Colonic mucosa (tissue), 4 donors: ENCODE measurements at regions not wholly inside any gene's neighbourhood (a gene's known extent, or its start where the extent isn't known, plus 50 kb on each side); places are given as distances from the start of the nearest gene placed in this dataset.

Experiments
- DNase-seq: peaks from one replicate; pipeline ENCODE4 v3.0.0-alpha.2; 2020
- H3K27ac ChIP-seq: fragments of 200-600 bp; one replicate; pipeline ENCODE4 v1.8.0; 2021
- H3K27me3 ChIP-seq: fragments of 200-600 bp; one replicate; pipeline ENCODE4 v1.8.0; 2021
- H3K36me3 ChIP-seq: fragments of 200-600 bp; one replicate; pipeline ENCODE4 v1.8.0; 2021
- H3K4me1 ChIP-seq: fragments of 200-600 bp; one replicate; pipeline ENCODE4 v1.8.0; 2021; ENCODE audit warnings: mild to moderate bottlenecking
- H3K4me3 ChIP-seq: fragments of 200-600 bp; one replicate; pipeline ENCODE4 v1.8.0; 2021
- H3K9ac ChIP-seq, 2 donors: one replicate each; pipeline ENCODE4 v1.7.0; 2013; ENCODE audit warnings: control low read depth in 2 of 2, low read depth in 2 of 2, low read length in 2 of 2
- H3K9me3 ChIP-seq: fragments of 200-600 bp; one replicate; pipeline ENCODE4 v1.8.0; 2021
- intact Hi-C: fragments of 100-400 bp; cut with DNase I; formaldehyde crosslinking; loops from one replicate; pipeline ENCODE4 v1.14.1; 2022
- TF ChIP-seq, protein P1 (sequence below): fragments of 200-600 bp; IDR thresholded peaks from one replicate; pipeline ENCODE4 v1.8.0; 2022; ENCODE audit warnings: antibody characterized with exemption, mild to moderate bottlenecking
- donor health status: healthy.
- donor health status: DM: no; HTN: no; CAD: no.
- donor health status: DM: no; HTN: no; CAD: no.

DNA sequence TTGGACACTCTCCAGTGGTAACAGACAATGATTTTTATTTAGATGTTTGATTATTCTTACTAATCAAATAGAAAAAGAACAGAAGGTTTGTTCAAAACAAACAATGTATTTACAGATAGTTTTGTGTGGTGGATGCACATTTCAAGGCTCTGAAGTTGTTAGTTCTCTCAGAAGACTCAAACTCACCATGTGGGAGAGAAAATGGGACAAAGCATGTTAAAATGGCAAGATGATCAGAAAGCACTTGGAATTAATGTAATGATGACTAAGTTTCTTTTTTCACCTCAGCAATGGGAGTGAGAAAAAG, 450.5 kb upstream of the KCNMB2 start:
- intact Hi-C loops = no loop called here
- Histone ChIP-seq H3K9ac (no peak overlapping the region), H3K36me3 (no peaks in the 10 kb centered on the region), H3K4me1 (peaks cover 15% of the 10 kb centered on the region), H3K27ac (peak overlapping the region; percentile 41), H3K9me3 (no peaks in the 10 kb centered on the region), H3K4me3 (no peak overlapping the region), H3K27me3 (no peaks in the 10 kb centered on the region)
- no peak for DNase-seq
- TF ChIP-seq, protein P1, sequence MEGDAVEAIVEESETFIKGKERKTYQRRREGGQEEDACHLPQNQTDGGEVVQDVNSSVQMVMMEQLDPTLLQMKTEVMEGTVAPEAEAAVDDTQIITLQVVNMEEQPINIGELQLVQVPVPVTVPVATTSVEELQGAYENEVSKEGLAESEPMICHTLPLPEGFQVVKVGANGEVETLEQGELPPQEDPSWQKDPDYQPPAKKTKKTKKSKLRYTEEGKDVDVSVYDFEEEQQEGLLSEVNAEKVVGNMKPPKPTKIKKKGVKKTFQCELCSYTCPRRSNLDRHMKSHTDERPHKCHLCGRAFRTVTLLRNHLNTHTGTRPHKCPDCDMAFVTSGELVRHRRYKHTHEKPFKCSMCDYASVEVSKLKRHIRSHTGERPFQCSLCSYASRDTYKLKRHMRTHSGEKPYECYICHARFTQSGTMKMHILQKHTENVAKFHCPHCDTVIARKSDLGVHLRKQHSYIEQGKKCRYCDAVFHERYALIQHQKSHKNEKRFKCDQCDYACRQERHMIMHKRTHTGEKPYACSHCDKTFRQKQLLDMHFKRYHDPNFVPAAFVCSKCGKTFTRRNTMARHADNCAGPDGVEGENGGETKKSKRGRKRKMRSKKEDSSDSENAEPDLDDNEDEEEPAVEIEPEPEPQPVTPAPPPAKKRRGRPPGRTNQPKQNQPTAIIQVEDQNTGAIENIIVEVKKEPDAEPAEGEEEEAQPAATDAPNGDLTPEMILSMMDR = no peak

DNA sequence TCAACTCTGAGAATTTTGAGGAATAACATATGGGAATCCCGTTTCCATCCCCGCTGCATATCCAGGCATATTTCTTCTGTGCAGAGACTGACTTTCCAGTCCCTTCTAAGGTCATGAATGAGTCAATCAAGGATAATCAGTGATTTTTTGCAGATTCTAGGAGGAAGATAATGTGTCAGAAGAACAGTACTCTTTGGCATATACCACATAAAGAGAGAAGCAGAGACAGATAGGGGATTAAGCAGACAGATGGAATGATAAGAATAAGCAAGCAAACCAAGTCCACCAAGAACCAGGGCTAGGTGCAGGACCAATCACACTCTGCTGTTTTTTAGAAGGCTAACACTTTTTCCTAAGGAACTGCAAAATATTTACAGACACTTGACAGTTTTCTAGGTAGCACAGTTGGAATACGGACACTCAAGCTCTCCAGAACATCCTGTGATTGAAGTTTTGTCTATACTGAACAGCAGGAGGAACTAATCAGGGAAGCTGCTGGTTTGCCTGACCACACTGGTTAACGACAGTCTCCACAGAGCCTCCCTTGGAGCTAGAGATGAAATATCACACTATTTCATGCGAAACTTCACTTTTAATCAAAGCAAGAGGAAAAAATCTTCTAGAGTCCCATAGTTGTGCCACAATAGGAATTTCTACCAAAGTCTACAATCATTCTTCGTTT, 450.0 kb upstream of the KCNMB2 start:
- peaks cover 15% of the 10 kb centered on the region for H3K4me1 ChIP-seq
- no peak overlapping the region for H3K27ac ChIP-seq
- H3K27me3 ChIP-seq = no peaks in the 10 kb centered on the region
- no peak overlapping the region for H3K4me3 ChIP-seq
- H3K9me3 ChIP-seq = no peaks in the 10 kb centered on the region
- H3K9ac ChIP-seq = no peak overlapping the region
- H3K36me3 ChIP-seq = no peaks in the 10 kb centered on the region
- TF ChIP-seq, protein P1 = no peak
- DNase-seq = no peak
- intact Hi-C loops = no loop called here

DNA sequence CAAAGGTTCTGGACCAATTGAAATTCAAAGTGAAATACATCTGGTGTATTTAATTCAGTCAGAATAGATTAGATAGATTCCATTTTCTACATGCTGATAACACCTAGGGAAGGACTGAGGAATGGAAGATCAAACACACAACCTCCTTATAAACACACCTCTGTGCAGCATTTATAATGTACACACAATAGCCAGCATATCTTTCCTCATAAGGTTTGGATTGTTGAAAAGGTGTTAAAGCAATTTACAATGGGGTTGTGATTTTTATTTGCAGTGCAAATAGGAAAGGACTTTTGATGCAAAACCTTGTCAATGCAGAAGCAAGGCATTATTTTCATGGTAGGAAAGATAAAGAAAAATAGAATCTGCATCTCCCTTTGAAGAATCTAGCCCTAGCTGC, 448.9 kb upstream of the KCNMB2 start:
- intact Hi-C loops = no loop called here
- Histone ChIP-seq H3K27ac (peak overlapping the region; percentile 18), H3K9me3 (no peaks in the 10 kb centered on the region), H3K9ac (no peak overlapping the region), H3K27me3 (no peaks in the 10 kb centered on the region), H3K4me1 (peaks cover 15% of the 10 kb centered on the region), H3K36me3 (no peaks in the 10 kb centered on the region), H3K4me3 (no peak overlapping the region)
- no peak for DNase-seq
- TF ChIP-seq, protein P1 = no peak

DNA sequence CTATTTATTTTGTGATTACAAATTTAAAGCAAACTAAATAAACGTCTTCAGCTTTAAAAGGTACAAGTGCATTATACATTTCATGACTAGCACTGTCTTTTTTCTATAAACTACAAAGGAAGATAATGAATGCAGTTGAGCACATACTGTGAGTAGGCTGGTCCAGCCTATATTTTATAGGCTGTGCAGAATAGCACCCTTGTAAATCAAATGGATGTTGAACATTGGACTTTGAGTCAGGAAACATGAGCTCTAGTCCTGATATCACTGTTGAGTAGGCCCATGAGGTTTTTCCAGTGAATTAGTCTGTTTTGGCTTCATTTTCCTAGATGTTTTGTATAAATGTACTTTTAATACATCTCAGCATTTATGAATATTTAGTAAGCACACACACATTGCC, 447.3 kb upstream of the KCNMB2 start:
- intact Hi-C loops = no loop called here
- Histone ChIP-seq H3K4me3 (no peak overlapping the region), H3K9ac (peak overlapping the region in 1 of 2 donors; percentile 38), H3K4me1 (peaks cover 15% of the 10 kb centered on the region), H3K27ac (peak overlapping the region; percentile 48), H3K9me3 (no peaks in the 10 kb centered on the region), H3K36me3 (no peaks in the 10 kb centered on the region), H3K27me3 (no peaks in the 10 kb centered on the region)
- no peak for DNase-seq
- TF ChIP-seq, protein P1 = no peak

DNA sequence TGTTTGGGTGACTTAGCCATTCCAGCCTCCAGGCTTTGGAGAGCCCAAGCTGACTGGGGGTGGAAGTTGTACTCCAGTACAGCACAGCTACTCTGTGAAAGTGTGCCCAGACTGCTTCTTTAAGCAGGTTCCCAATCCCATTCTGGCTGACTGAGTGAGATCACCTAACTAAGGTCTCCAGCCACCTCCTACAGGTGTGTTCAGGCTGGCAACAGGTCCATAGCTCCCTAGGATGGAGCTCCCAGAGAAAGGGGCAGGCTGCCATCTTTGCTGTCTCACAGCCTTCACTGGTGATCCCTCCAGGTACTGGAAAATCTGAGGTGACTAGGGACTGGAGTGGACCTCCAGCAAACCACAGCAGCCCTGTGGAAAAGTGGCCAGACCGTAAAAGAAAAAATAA, 445.3 kb upstream of the KCNMB2 start:
- no peak overlapping the region for H3K4me3 ChIP-seq
- intact Hi-C loops = no loop called here
- DNase-seq = no peak
- no peaks in the 10 kb centered on the region for H3K9me3 ChIP-seq
- no peaks in the 10 kb centered on the region for H3K27me3 ChIP-seq
- H3K27ac ChIP-seq = no peak overlapping the region
- H3K4me1 ChIP-seq = no peaks in the 10 kb centered on the region
- TF ChIP-seq, protein P1 = no peak
- H3K36me3 ChIP-seq = no peaks in the 10 kb centered on the region
- H3K9ac ChIP-seq = no peak overlapping the region
